ENCODE measurements at regions not wholly inside any gene's neighbourhood (a gene's known extent, or its start where the extent isn't known, plus 50 kb on each side); places are given as distances from the start of the nearest gene placed in this dataset.

- peak; percentile 55 for DNase-seq (ENCODE audit: low read depth)
Observed at GRCh38 chr20:10924644-10925201, 250.9 kb upstream of the JAG1 start.

DNA sequence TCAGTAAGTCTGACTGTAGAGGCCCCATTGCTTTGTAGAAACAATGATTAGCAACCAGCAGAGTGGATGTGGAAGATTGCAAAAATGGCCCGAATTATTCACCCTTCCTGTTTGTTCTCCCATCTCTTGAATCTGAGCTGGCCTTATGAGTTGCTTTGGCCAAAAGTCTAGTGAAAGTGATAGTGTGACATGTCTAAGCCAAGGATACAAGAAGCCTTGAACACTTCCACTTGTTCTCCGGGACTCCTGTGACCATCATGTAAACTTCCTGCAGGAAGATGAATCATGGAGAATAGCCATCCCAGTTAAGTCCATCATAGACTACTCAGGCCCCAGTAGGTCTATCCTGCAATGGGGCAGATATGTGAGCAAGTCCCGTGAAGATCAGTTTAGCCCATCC is 252.0 kb upstream of the JAG1 start:
- no peaks in the 10 kb centered on the region for H3K27me3 ChIP-seq (ENCODE audit: control insufficient read depth, insufficient read depth, low read length)
- no peaks in the 10 kb centered on the region for H3K36me3 ChIP-seq (ENCODE audit: control insufficient read depth, insufficient read depth, low read length)
- no peak overlapping the region for H3K4me3 ChIP-seq (ENCODE audit: low read depth, low read length)
- no peak for DNase-seq (ENCODE audit: low read depth)
- TF ChIP-seq, protein P1, sequence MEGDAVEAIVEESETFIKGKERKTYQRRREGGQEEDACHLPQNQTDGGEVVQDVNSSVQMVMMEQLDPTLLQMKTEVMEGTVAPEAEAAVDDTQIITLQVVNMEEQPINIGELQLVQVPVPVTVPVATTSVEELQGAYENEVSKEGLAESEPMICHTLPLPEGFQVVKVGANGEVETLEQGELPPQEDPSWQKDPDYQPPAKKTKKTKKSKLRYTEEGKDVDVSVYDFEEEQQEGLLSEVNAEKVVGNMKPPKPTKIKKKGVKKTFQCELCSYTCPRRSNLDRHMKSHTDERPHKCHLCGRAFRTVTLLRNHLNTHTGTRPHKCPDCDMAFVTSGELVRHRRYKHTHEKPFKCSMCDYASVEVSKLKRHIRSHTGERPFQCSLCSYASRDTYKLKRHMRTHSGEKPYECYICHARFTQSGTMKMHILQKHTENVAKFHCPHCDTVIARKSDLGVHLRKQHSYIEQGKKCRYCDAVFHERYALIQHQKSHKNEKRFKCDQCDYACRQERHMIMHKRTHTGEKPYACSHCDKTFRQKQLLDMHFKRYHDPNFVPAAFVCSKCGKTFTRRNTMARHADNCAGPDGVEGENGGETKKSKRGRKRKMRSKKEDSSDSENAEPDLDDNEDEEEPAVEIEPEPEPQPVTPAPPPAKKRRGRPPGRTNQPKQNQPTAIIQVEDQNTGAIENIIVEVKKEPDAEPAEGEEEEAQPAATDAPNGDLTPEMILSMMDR (IDR thresholded peaks at IDR 0.05; ENCODE audit: insufficient read depth, low read length, poor library complexity, severe bottlenecking), result no peak

More at GRCh38 chr20:10924644-10925201, 250.9 kb upstream of the JAG1 start:
- Histone ChIP-seq H3K27me3 (ENCODE audit: control insufficient read depth, insufficient read depth, low read length) (no peaks in the 10 kb centered on the region), H3K4me3 (ENCODE audit: low read depth, low read length) (no peak overlapping the region), H3K36me3 (ENCODE audit: control insufficient read depth, insufficient read depth, low read length) (no peaks in the 10 kb centered on the region)
- TF ChIP-seq, protein P1 (IDR thresholded peaks at IDR 0.05; ENCODE audit: insufficient read depth, low read length, poor library complexity, severe bottlenecking), result no peak

GRCh38 chr20:10927011-10927583 is 253.3 kb upstream of the JAG1 start:
- no peak for DNase-seq (ENCODE audit: low read depth)
- Histone ChIP-seq H3K27me3 (ENCODE audit: control insufficient read depth, insufficient read depth, low read length) (no peaks in the 10 kb centered on the region), H3K4me3 (ENCODE audit: low read depth, low read length) (no peak overlapping the region), H3K36me3 (ENCODE audit: control insufficient read depth, insufficient read depth, low read length) (no peaks in the 10 kb centered on the region)
- TF ChIP-seq, protein P1 (IDR thresholded peaks at IDR 0.05; ENCODE audit: insufficient read depth, low read length, poor library complexity, severe bottlenecking), result no peak

DNA sequence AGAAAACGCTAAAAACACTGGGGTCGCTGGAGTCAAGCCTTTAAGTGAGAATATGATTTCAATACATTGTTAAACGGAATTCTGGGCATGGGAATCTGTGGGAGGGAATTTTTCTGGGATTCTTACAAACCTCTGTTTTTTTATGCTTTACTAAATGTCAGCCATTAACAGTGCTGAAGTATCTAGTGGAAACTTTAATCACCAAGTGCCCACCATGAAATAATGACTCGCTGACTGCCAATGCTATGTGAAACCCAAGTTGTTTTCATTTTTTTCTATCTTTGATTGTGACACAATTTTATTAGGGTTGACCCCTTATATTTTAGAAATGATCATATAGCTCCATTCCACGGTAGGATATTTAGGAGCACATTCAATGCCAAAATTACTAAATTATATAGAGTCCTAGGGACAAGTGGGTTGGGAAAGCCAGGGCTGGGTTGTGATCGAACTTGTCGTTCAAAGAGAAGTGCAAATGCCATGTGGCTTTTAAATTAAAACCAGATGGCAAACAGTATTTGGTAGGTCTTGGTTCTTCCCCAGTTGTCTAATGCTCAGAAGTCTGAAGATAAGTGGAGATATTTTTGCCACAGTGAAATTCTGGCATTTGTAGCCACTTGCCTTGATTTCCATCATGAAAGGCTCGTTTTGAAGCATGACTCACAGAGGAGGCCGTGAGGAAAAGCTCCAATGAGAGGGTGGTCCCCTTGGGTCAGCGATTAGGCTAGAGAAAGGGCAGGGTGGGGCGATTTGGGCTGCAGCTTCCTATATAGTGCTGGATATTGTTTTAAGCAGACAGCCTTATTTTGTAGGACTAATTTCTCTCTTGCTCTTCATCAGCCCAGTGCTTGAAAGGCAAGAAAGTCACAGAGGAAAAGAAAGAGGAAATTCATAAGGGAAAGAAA is 254.4 kb upstream of the JAG1 start:
- TF ChIP-seq, protein P1 (IDR thresholded peaks at IDR 0.05; ENCODE audit: insufficient read depth, low read length, poor library complexity, severe bottlenecking), result no peak
- DNase-seq (ENCODE audit: low read depth), result peak; percentile 61
- Histone ChIP-seq H3K4me3 (ENCODE audit: low read depth, low read length) (no peak overlapping the region), H3K27me3 (ENCODE audit: control insufficient read depth, insufficient read depth, low read length) (no peaks in the 10 kb centered on the region), H3K36me3 (ENCODE audit: control insufficient read depth, insufficient read depth, low read length) (no peaks in the 10 kb centered on the region)

DNA sequence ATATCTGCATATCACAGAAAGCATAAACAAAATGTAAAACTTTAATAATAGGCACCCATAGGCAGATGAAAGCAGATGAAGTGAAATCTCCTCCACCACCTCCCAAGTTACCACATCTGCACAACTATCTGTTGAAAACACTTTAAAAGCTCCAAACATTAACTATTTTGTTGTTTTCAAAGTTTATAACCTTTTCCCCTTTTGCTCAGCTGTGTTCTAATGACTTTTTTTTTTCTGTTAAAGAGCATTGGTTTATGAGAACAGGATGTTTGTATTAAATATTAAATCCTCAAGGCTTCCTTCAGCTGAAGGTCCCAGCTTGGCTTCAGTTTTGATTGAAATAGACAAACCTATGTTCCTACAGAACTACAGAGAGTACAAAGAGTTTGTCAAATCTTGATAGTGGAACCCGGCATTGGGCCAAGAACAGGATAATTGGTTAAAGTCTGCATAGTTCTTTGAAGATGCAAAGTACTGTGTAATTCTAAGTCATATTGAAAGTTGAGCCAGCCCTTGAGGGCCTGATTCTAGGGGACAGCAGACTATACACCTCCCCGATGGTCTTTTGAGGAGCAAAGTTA is 255.1 kb upstream of the JAG1 start:
- Histone ChIP-seq H3K36me3 (ENCODE audit: control insufficient read depth, insufficient read depth, low read length) (no peaks in the 10 kb centered on the region), H3K4me3 (ENCODE audit: low read depth, low read length) (no peak overlapping the region), H3K27me3 (ENCODE audit: control insufficient read depth, insufficient read depth, low read length) (no peaks in the 10 kb centered on the region)
- DNase-seq (ENCODE audit: low read depth), result no peak
- TF ChIP-seq, protein P1 (IDR thresholded peaks at IDR 0.05; ENCODE audit: insufficient read depth, low read length, poor library complexity, severe bottlenecking), result no peak
